H9 (cell line): ENCODE measurements at regions not wholly inside any gene's neighbourhood (a gene's known extent, or its start where the extent isn't known, plus 50 kb on each side); places are given as distances from the start of the nearest gene placed in this dataset.

ENCODE experiments used
- DNase-seq: peaks from one replicate; pipeline ENCODE4 v3.0.0-alpha.2; 2017
- H2AFZ ChIP-seq: one replicate; pipeline ENCODE4 v1.6.1; 2013; ENCODE audit warnings: mild to moderate bottlenecking, low read length, control low read depth, moderate library complexity
- H2AK5ac ChIP-seq: 2 replicates; pipeline ENCODE4 v1.6.1; 2013; ENCODE audit warnings: low read length, control low read depth, mixed read lengths; ENCODE audit not compliant: insufficient read length
- H2BK120ac ChIP-seq: one replicate; pipeline ENCODE4 v1.6.1; 2013; ENCODE audit warnings: low read depth, mild to moderate bottlenecking, low read length, control low read depth, inconsistent platforms; ENCODE audit not compliant: poor library complexity, severe bottlenecking
- H2BK12ac ChIP-seq: 2 replicates; pipeline ENCODE4 v1.6.1; 2013; ENCODE audit warnings: low read length, control low read depth, mixed read lengths, low read depth; ENCODE audit not compliant: insufficient read length
- H2BK15ac ChIP-seq: 2 replicates; pipeline ENCODE4 v1.6.1; 2013; ENCODE audit warnings: low read depth, low read length, control low read depth
- H2BK20ac ChIP-seq: one replicate; pipeline ENCODE4 v1.6.1; 2013; ENCODE audit warnings: low read depth, mild to moderate bottlenecking, low read length, control low read depth, inconsistent platforms; ENCODE audit not compliant: poor library complexity, severe bottlenecking
- H2BK5ac ChIP-seq: 2 replicates; pipeline ENCODE4 v1.6.1; 2013; ENCODE audit warnings: low read length, control low read depth, mixed read lengths; ENCODE audit not compliant: insufficient read length
- H3K14ac ChIP-seq: 2 replicates; pipeline ENCODE4 v1.6.1; 2013; ENCODE audit warnings: low read length, control low read depth; ENCODE audit not compliant: insufficient read depth
- H3K18ac ChIP-seq: 2 replicates; pipeline ENCODE4 v1.6.1; 2013; ENCODE audit warnings: low read depth, mild to moderate bottlenecking, mixed read lengths, low read length, control low read depth; ENCODE audit not compliant: insufficient read length
- H3K23ac ChIP-seq: 2 replicates; pipeline ENCODE4 v1.6.1; 2013; ENCODE audit warnings: low read length, control low read depth, mixed read lengths, low read depth; ENCODE audit not compliant: insufficient read length
- H3K23me2 ChIP-seq: 2 replicates; pipeline ENCODE4 v1.6.1; 2013; ENCODE audit warnings: low read depth, mild to moderate bottlenecking, mixed read lengths, low read length, control low read depth; ENCODE audit not compliant: insufficient read length, poor library complexity, severe bottlenecking
- H3K27ac ChIP-seq: 2 replicates; pipeline ENCODE4 v1.5.1; 2013; ENCODE audit warnings: low read length, control low read depth, mixed read lengths, low read depth; ENCODE audit not compliant: insufficient read length
- H3K27me3 ChIP-seq: 2 replicates; pipeline ENCODE4 v1.6.1; 2013; ENCODE audit warnings: low read length, control low read depth, inconsistent platforms; ENCODE audit not compliant: insufficient read depth
- H3K4ac ChIP-seq: 2 replicates; pipeline ENCODE4 v1.6.1; 2013; ENCODE audit warnings: low read depth, mild to moderate bottlenecking, control low read depth, inconsistent platforms, low read length, moderate library complexity
- H3K4me1 ChIP-seq: 2 replicates; pipeline ENCODE4 v1.6.1; 2013; ENCODE audit warnings: low read length, control low read depth, inconsistent platforms; ENCODE audit not compliant: insufficient read depth
- H3K4me2 ChIP-seq: 2 replicates; pipeline ENCODE4 v1.6.1; 2013; ENCODE audit warnings: low read length, control low read depth, mixed read lengths; ENCODE audit not compliant: insufficient read length, insufficient read depth
- H3K56ac ChIP-seq: 2 replicates; pipeline ENCODE4 v1.6.1; 2013; ENCODE audit warnings: low read depth, mild to moderate bottlenecking, mixed read lengths, low read length, control low read depth; ENCODE audit not compliant: insufficient read length
- H3K79me1 ChIP-seq: 2 replicates; pipeline ENCODE4 v1.6.1; 2013; ENCODE audit warnings: low read depth, mild to moderate bottlenecking, moderate library complexity, low read length, control low read depth, inconsistent platforms; ENCODE audit not compliant: insufficient read depth, poor library complexity, severe bottlenecking
- H3K79me2 ChIP-seq: 2 replicates; pipeline ENCODE4 v1.6.1; 2013; ENCODE audit warnings: low read length, control low read depth, inconsistent platforms; ENCODE audit not compliant: insufficient read depth
- H3K9ac ChIP-seq: 2 replicates; pipeline ENCODE4 v1.6.1; 2013; ENCODE audit warnings: low read length, control low read depth, mixed read lengths; ENCODE audit not compliant: insufficient read length; ENCODE audit errors: extremely low read depth
- H3K9me3 ChIP-seq: one replicate; pipeline ENCODE4 v1.6.1; 2013; ENCODE audit warnings: low read depth, low read length, inconsistent platforms; ENCODE audit not compliant: control insufficient read depth
- H3T11ph ChIP-seq: one replicate; pipeline ENCODE4 v1.6.1; 2013; ENCODE audit warnings: mild to moderate bottlenecking, low read length, control low read depth, inconsistent platforms
- H4K20me1 ChIP-seq: one replicate; pipeline ENCODE4 v1.6.1; 2013; ENCODE audit not compliant: control insufficient read depth, insufficient read length, insufficient read depth
- H4K5ac ChIP-seq: 2 replicates; pipeline ENCODE4 v1.6.1; 2013; ENCODE audit warnings: low read depth, mild to moderate bottlenecking, mixed read lengths, low read length, control low read depth; ENCODE audit not compliant: insufficient read length
- H4K8ac ChIP-seq: replicated peaks from 2 replicates; pipeline ENCODE4 v1.6.1; 2013; ENCODE audit warnings: low read length, control low read depth, mixed read lengths, low read depth; ENCODE audit not compliant: insufficient read length
- H4K91ac ChIP-seq: 2 replicates; pipeline ENCODE4 v1.6.1; 2013; ENCODE audit warnings: low read depth, mild to moderate bottlenecking, moderate library complexity, mixed read lengths, low read length, control low read depth; ENCODE audit not compliant: insufficient read length
- H3K27ac Mint-ChIP-seq, 3 experiments: 2 replicates in 2 of 3; 3 replicates in 1 of 3; pipeline ENCODE4 v1.8.0; 2020 to 2021; ENCODE audit warnings: mixed read lengths in 3 of 3, mild to moderate bottlenecking in 1 of 3, moderate library complexity in 1 of 3
- H3K27me3 Mint-ChIP-seq: 2 replicates; pipeline ENCODE4 v1.8.0; 2021; ENCODE audit warnings: low read depth, mild to moderate bottlenecking, moderate library complexity, mixed read lengths
- H3K36me3 Mint-ChIP-seq, 3 experiments: 2 replicates in 2 of 3; 3 replicates in 1 of 3; pipeline ENCODE4 v1.8.0; 2020 to 2021; ENCODE audit warnings: low read depth in 3 of 3, mixed read lengths in 3 of 3; ENCODE audit not compliant: insufficient read depth in 1 of 3
- H3K4me1 Mint-ChIP-seq, 2 experiments: 2 replicates each; pipeline ENCODE4 v1.8.0; 2020; ENCODE audit warnings: mixed read lengths in 2 of 2
- H3K4me3 Mint-ChIP-seq, 2 experiments: 2 replicates in 1 of 2; 3 replicates in 1 of 2; pipeline ENCODE4 v1.8.0; 2020 to 2021; ENCODE audit warnings: mild to moderate bottlenecking in 2 of 2, mixed read lengths in 2 of 2, moderate library complexity in 1 of 2
- H3K9me3 Mint-ChIP-seq, 2 experiments: 2 replicates in 1 of 2; 3 replicates in 1 of 2; pipeline ENCODE4 v1.8.0; 2020; ENCODE audit warnings: mild to moderate bottlenecking in 2 of 2, mixed read lengths in 2 of 2, moderate library complexity in 1 of 2
- WGBS: extraction: QIAGEN DNeasy Blood & Tissue Kit; methylation state at CpG from one replicate; pipeline ENCODE4 v1.1.7; 2013; ENCODE audit warnings: missing lambda C conversion rate, low lambda C conversion rate, mixed read lengths; ENCODE audit not compliant: insufficient read length; ENCODE audit errors: extremely low coverage; 5-methylcytosine and 5-hydroxymethylcytosine counted together
- TF ChIP-seq, protein P1 (sequence below): fragments of 200-600 bp; sonication (generic); conservative IDR thresholded peaks from 3 replicates; pipeline ENCODE4 v1.8.0; 2021; ENCODE audit warnings: antibody characterized with exemption, mild to moderate bottlenecking

DNA sequence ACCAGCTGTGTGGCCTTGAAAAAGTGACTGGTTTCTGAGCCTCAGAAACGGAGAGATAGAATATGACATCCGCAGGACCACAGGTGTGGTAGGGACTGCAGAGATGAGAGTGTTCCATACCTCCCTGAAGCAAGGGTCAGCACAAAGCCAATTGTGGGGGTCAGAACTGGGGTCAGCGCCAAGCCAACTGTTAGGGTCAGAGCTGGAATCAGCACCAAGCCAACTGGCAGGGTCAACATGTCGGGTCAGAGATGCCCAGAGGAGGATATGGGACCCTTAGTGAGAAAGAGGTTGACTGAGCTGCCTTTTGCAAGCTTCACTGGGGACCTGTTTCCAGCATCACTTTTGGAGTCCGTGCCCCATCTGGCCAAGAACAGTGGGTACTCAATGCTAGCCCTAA, 93.9 kb downstream of the MATN1 start:
- Histone ChIP-seq H2BK120ac (no peak overlapping the region), H3K23ac (no peak overlapping the region), H4K20me1 (no peaks in the 10 kb centered on the region), H3K4ac (no peak overlapping the region), H3K79me2 (no peaks in the 10 kb centered on the region), H2BK12ac (no peak overlapping the region), H2BK20ac (no peak overlapping the region), H3K9ac (no peak overlapping the region), H2BK5ac (no peak overlapping the region), H3K27me3 (no peaks in the 10 kb centered on the region; the same call in 1 of the 2 replicates), H4K91ac (no peak overlapping the region), H3K14ac (no peak overlapping the region; the same call in 1 of the 2 replicates), H3K18ac (no peak overlapping the region), H3K9me3 (no peaks in the 10 kb centered on the region), H2AK5ac (no peak overlapping the region), H3K4me2 (no peak overlapping the region), H3K23me2 (no peaks in the 10 kb centered on the region), H3K27ac (no peak overlapping the region), H3K56ac (no peak overlapping the region), H2AFZ (no peak overlapping the region), H3T11ph (no peak overlapping the region), H3K79me1 (no peaks in the 10 kb centered on the region), H4K5ac (no peak overlapping the region), H2BK15ac (no peak overlapping the region), H3K4me1 (no peaks in the 10 kb centered on the region), H4K8ac (no peak overlapping the region)
- WGBS = no CpG with 5 or more reads among the region's 5 CpGs
- no peaks in the 10 kb centered on the region for H3K4me1 Mint-ChIP-seq
- H3K27ac Mint-ChIP-seq = no peak overlapping the region
- peaks cover 13% of the 10 kb centered on the region for H3K27me3 Mint-ChIP-seq
- peaks cover 10 to 14% of the 10 kb centered on the region in 2 experiments for H3K9me3 Mint-ChIP-seq
- no peak for DNase-seq
- no peak overlapping the region for H3K4me3 Mint-ChIP-seq
- H3K36me3 Mint-ChIP-seq = no peaks in the 10 kb centered on the region; a peak in 1 of 7 replicates
- TF ChIP-seq, protein P1, sequence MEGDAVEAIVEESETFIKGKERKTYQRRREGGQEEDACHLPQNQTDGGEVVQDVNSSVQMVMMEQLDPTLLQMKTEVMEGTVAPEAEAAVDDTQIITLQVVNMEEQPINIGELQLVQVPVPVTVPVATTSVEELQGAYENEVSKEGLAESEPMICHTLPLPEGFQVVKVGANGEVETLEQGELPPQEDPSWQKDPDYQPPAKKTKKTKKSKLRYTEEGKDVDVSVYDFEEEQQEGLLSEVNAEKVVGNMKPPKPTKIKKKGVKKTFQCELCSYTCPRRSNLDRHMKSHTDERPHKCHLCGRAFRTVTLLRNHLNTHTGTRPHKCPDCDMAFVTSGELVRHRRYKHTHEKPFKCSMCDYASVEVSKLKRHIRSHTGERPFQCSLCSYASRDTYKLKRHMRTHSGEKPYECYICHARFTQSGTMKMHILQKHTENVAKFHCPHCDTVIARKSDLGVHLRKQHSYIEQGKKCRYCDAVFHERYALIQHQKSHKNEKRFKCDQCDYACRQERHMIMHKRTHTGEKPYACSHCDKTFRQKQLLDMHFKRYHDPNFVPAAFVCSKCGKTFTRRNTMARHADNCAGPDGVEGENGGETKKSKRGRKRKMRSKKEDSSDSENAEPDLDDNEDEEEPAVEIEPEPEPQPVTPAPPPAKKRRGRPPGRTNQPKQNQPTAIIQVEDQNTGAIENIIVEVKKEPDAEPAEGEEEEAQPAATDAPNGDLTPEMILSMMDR = no peak
